Mucosa of stomach (tissue), 1 donor: ENCODE measurements at regions not wholly inside any gene's neighbourhood (a gene's known extent, or its start where the extent isn't known, plus 50 kb on each side); places are given as distances from the start of the nearest gene placed in this dataset.

Source experiments
- H3K27me3 ChIP-seq: one replicate; pipeline ENCODE4 v1.7.0; 2013; ENCODE audit warnings: mild to moderate bottlenecking, low read length; ENCODE audit not compliant: control insufficient read depth, insufficient read depth
- H3K36me3 ChIP-seq: one replicate; pipeline ENCODE4 v1.7.0; 2013; ENCODE audit warnings: low read length; ENCODE audit not compliant: control insufficient read depth, insufficient read depth
- H3K4me1 ChIP-seq: one replicate; pipeline ENCODE4 v1.7.0; 2013; ENCODE audit warnings: mild to moderate bottlenecking, low read length; ENCODE audit not compliant: control insufficient read depth, insufficient read depth
- H3K4me3 ChIP-seq: one replicate; pipeline ENCODE4 v1.7.0; 2013; ENCODE audit warnings: low read length
- H3K9ac ChIP-seq: one replicate; pipeline ENCODE4 v1.7.0; 2013; ENCODE audit warnings: mild to moderate bottlenecking, low read length, moderate library complexity
- H3K9me3 ChIP-seq: one replicate; pipeline ENCODE4 v1.7.0; 2013; ENCODE audit warnings: mild to moderate bottlenecking, low read length, moderate library complexity; ENCODE audit not compliant: control insufficient read depth
- donor health status: Pancreatic carcinoma.

- no peaks in the 10 kb centered on the region for H3K36me3 ChIP-seq
- no peak overlapping the region for H3K9ac ChIP-seq
- H3K9me3 ChIP-seq, result no peaks in the 10 kb centered on the region
- H3K27me3 ChIP-seq, result peaks cover 2% of the 10 kb centered on the region
- H3K4me3 ChIP-seq, result no peak overlapping the region
- H3K4me1 ChIP-seq, result no peaks in the 10 kb centered on the region
Observed at GRCh38 chr2:117635481-117635880, 179.0 kb upstream of the DDX18 start.

DNA sequence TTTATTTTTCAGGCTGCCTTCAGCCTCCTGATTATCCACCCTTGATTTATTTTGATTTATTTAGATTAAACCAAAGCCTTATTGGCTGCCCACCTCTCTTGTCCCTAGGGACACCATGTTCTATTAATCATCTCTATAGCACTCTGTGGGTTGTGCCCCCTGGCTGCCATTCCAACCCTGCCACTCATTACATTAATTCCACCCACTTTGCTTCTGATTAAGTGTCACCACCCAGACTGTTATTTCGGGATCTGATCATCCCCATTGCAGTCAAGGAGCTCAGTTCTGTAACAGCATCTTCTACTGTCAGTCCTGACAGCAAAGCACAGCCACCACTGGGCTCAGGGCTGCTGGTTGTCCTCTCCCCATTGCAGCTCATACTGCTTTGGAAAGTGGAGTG lies 175.1 kb upstream of the DDX18 start:
- Histone ChIP-seq H3K36me3 (no peaks in the 10 kb centered on the region), H3K9me3 (no peaks in the 10 kb centered on the region), H3K9ac (no peak overlapping the region), H3K27me3 (no peaks in the 10 kb centered on the region), H3K4me1 (no peaks in the 10 kb centered on the region), H3K4me3 (no peak overlapping the region)

GRCh38 chr2:117644403-117644802 lies 170.1 kb upstream of the DDX18 start:
- H3K36me3 ChIP-seq, result no peaks in the 10 kb centered on the region
- H3K4me3 ChIP-seq, result no peak overlapping the region
- no peak overlapping the region for H3K9ac ChIP-seq
- no peaks in the 10 kb centered on the region for H3K4me1 ChIP-seq
- H3K9me3 ChIP-seq, result no peaks in the 10 kb centered on the region
- H3K27me3 ChIP-seq, result no peaks in the 10 kb centered on the region

- Histone ChIP-seq H3K9ac (no peak overlapping the region), H3K27me3 (no peaks in the 10 kb centered on the region), H3K4me3 (no peak overlapping the region), H3K4me1 (no peaks in the 10 kb centered on the region), H3K9me3 (no peaks in the 10 kb centered on the region), H3K36me3 (no peaks in the 10 kb centered on the region)
Observed at GRCh38 chr2:117645458-117645857, 169.0 kb upstream of the DDX18 start.

GRCh38 chr2:117646099-117646498 lies 168.4 kb upstream of the DDX18 start:
- Histone ChIP-seq H3K4me1 (no peaks in the 10 kb centered on the region), H3K4me3 (no peak overlapping the region), H3K9me3 (no peaks in the 10 kb centered on the region), H3K36me3 (no peaks in the 10 kb centered on the region), H3K9ac (no peak overlapping the region), H3K27me3 (no peaks in the 10 kb centered on the region)

DNA sequence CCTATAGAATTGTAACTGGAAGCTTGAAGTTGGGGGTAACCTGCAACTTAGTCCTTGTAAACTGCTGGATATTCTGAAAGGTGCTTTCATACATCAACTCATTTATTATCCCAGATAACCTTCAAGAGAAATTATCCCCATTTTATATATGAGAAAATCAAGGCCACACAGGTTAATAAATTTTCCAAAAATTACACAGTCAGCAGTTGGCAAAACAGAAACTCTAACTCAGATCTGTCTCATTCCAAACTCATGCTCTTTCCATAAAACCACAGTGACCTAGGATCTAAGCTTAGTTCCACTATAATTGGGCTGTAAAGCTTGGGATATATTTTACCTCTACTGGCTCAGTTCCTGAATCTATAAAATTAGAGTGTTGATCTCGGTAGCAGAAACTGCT lies 167.6 kb upstream of the DDX18 start:
- Histone ChIP-seq H3K9me3 (no peaks in the 10 kb centered on the region), H3K27me3 (no peaks in the 10 kb centered on the region), H3K4me3 (no peak overlapping the region), H3K9ac (no peak overlapping the region), H3K36me3 (no peaks in the 10 kb centered on the region), H3K4me1 (no peaks in the 10 kb centered on the region)

DNA sequence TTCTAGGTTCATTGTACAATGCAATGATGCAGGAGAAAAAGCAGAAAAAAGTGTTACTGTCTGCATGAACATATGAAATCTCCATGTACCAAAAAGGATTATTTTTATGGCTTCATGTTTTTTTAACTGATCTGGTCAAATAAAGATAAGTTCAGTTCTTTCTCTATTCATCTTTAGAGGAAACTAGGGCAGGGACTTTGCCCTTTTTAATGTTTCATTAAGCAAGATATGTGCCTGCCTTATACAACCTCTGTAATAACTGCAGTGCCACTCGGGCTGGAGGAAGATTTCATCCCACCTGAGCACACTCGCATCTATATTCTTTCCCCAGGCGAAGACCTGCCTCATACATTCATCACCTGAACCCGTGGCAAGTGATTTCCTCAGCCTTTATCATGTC lies 157.9 kb upstream of the DDX18 start:
- no peaks in the 10 kb centered on the region for H3K27me3 ChIP-seq
- no peaks in the 10 kb centered on the region for H3K36me3 ChIP-seq
- no peak overlapping the region for H3K9ac ChIP-seq
- H3K4me3 ChIP-seq, result no peak overlapping the region
- H3K4me1 ChIP-seq, result peaks cover 11% of the 10 kb centered on the region
- H3K9me3 ChIP-seq, result no peaks in the 10 kb centered on the region

DNA sequence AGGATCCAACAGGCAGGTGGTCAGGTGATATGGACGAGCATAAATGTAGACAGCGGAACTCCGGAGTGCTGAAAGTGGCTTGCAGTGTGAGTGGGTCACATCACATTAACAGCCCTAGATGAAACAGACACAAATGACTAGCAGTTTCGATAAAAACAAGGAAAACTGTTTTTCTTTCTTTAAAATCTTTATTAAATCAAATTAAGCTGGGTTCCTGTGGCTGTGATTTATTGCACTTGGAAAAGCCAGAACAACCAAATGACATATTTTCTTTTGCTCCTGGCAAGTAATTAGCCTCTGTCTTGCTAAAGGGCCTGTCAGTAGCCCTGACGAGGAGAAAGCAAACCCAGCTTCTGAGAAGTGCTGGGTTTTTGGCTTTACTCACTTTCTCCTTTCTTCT lies 152.9 kb upstream of the DDX18 start:
- H3K9me3 ChIP-seq, result no peaks in the 10 kb centered on the region
- H3K9ac ChIP-seq, result no peak overlapping the region
- peaks cover 5% of the 10 kb centered on the region for H3K4me1 ChIP-seq
- no peaks in the 10 kb centered on the region for H3K27me3 ChIP-seq
- H3K4me3 ChIP-seq, result no peak overlapping the region
- H3K36me3 ChIP-seq, result no peaks in the 10 kb centered on the region

DNA sequence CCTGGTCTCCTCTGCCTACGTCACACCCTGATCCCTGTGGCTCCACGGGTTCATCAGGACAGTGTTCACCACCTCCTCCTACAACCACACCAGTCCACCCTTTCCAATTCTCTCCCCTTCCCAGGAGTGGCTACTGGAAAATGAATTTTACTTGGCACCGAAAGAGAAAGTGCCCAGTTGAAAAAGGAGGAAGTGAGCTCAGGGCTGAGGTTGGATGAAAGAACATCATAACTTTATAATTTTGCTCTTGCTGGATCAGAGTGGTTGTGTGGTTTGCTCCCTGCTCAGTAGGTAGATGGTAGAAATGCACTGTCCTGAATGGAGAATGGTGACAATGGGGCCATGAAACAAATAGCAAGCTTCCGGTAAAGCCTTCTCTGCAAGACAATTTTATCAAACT lies 140.3 kb upstream of the DDX18 start:
- Histone ChIP-seq H3K36me3 (no peaks in the 10 kb centered on the region), H3K9me3 (no peaks in the 10 kb centered on the region), H3K4me3 (no peak overlapping the region), H3K27me3 (no peaks in the 10 kb centered on the region), H3K4me1 (no peaks in the 10 kb centered on the region), H3K9ac (no peak overlapping the region)

- Histone ChIP-seq H3K9ac (no peak overlapping the region), H3K4me3 (no peak overlapping the region), H3K36me3 (no peaks in the 10 kb centered on the region), H3K9me3 (no peaks in the 10 kb centered on the region), H3K27me3 (no peaks in the 10 kb centered on the region), H3K4me1 (no peaks in the 10 kb centered on the region)
Observed at GRCh38 chr2:117679952-117680351, 134.5 kb upstream of the DDX18 start.

GRCh38 chr2:117684919-117685318 lies 129.6 kb upstream of the DDX18 start:
- Histone ChIP-seq H3K4me1 (no peaks in the 10 kb centered on the region), H3K4me3 (no peak overlapping the region)

GRCh38 chr2:117686699-117687098 lies 127.8 kb upstream of the DDX18 start:
- no peaks in the 10 kb centered on the region for H3K9me3 ChIP-seq

More at GRCh38 chr2:117684919-117685318, 129.6 kb upstream of the DDX18 start:
- Histone ChIP-seq H3K9ac (no peak overlapping the region), H3K9me3 (no peaks in the 10 kb centered on the region), H3K36me3 (no peaks in the 10 kb centered on the region), H3K27me3 (no peaks in the 10 kb centered on the region)

GRCh38 chr2:117691595-117691994 lies 122.9 kb upstream of the DDX18 start:
- H3K27me3 ChIP-seq, result no peaks in the 10 kb centered on the region
- H3K4me1 ChIP-seq, result peaks cover 9% of the 10 kb centered on the region
- H3K4me3 ChIP-seq, result no peak overlapping the region
- no peaks in the 10 kb centered on the region for H3K36me3 ChIP-seq
- no peaks in the 10 kb centered on the region for H3K9me3 ChIP-seq
- H3K9ac ChIP-seq, result no peak overlapping the region

More at GRCh38 chr2:117686699-117687098, 127.8 kb upstream of the DDX18 start:
- peaks cover 9% of the 10 kb centered on the region for H3K4me1 ChIP-seq
- no peak overlapping the region for H3K9ac ChIP-seq
- no peaks in the 10 kb centered on the region for H3K27me3 ChIP-seq
- H3K4me3 ChIP-seq, result no peak overlapping the region
- H3K36me3 ChIP-seq, result no peaks in the 10 kb centered on the region
